GM12864 (cell line): ENCODE measurements at regions not wholly inside any gene's neighbourhood (a gene's known extent, or its start where the extent isn't known, plus 50 kb on each side); places are given as distances from the start of the nearest gene placed in this dataset.

Experiments
- DNase-seq: peaks from one replicate; pipeline ENCODE4 v3.0.0-alpha.2; 2011; ENCODE audit warnings: low read depth
- H3K4me3 ChIP-seq: 2 replicates; pipeline ENCODE4 v1.5.1; 2011; ENCODE audit warnings: mild to moderate bottlenecking, low read depth, low read length, control low read depth
- CTCF ChIP-seq: IDR thresholded peaks from 2 replicates; pipeline ENCODE4 v1.5.1; 2011; ENCODE audit warnings: low read depth, mild to moderate bottlenecking, moderate library complexity, low read length, control low read depth, inconsistent platforms; ENCODE audit errors: missing control alignments

- no peak for DNase-seq
- no peak for TF ChIP-seq CTCF
- H3K4me3 ChIP-seq, result no peak overlapping the region
Observed at GRCh38 chr7:149552799-149553198, 55.2 kb upstream of the ZNF746 start.
